Panc1 (cell line): ENCODE measurements at regions not wholly inside any gene's neighbourhood (a gene's known extent, or its start where the extent isn't known, plus 50 kb on each side); places are given as distances from the start of the nearest gene placed in this dataset.

Experiments
- ATAC-seq: fragments of 200-7000 bp; cut with Tn5 transposase; 2 replicates; pipeline ENCODE4 v1.9.1; 2020; ENCODE audit warnings: mild to moderate bottlenecking, moderate library complexity
- BruUV-seq: library from RNA; stranded (reverse); fragments of 400-500 nt; replicated peaks from 2 replicates; lab custom pipeline; 2021; lab: Mats Ljungman, UMichigan
- CTCF ChIA-PET: fragments of 300-600 bp; sonication (Branson Sonifier 250); formaldehyde crosslinking; loops from one replicate; lab custom pipeline; 2022; ENCODE audit warnings: antibody characterized with exemption; lab: Charles Lee
- POLR2A ChIA-PET: fragments of 300-600 bp; sonication (Branson Sonifier 250); formaldehyde crosslinking; loops from one replicate; lab custom pipeline; 2022; ENCODE audit warnings: antibody characterized with exemption; lab: Charles Lee
- DNase-seq: peaks from one replicate; pipeline ENCODE4 v3.0.0-alpha.2; 2010; ENCODE audit warnings: low read depth, low spot score
- H3K27ac ChIP-seq: 2 replicates; pipeline ENCODE4 v1.5.1; 2011; ENCODE audit warnings: mild to moderate bottlenecking, low read length, inconsistent platforms
- H3K27me3 ChIP-seq: fragments of 200-500 bp; sonication (Bioruptor generic); 2 replicates; pipeline ENCODE4 v1.6.0; 2014; ENCODE audit warnings: low read length, inconsistent platforms; ENCODE audit not compliant: control insufficient read depth, insufficient read depth
- H3K36me3 ChIP-seq: fragments of 200-500 bp; sonication (Bioruptor generic); 2 replicates; pipeline ENCODE4 v1.5.1; 2014; ENCODE audit warnings: inconsistent platforms, mild to moderate bottlenecking, low read length, moderate library complexity; ENCODE audit not compliant: control insufficient read depth, insufficient read depth
- H3K4me1 ChIP-seq: 2 replicates; pipeline ENCODE4 v1.5.1; 2011; ENCODE audit warnings: inconsistent platforms, mild to moderate bottlenecking, low read length, moderate library complexity; ENCODE audit not compliant: control insufficient read depth, insufficient read depth
- H3K4me3 ChIP-seq, 2 experiments: 2 replicates each; pipeline ENCODE4 v1.5.1; 2011 to 2012; ENCODE audit warnings: low read depth in 2 of 2, low read length in 2 of 2, mild to moderate bottlenecking in 2 of 2, inconsistent platforms in 1 of 2, moderate library complexity in 1 of 2
- H3K9me3 ChIP-seq: fragments of 200-500 bp; sonication (Bioruptor generic); 2 replicates; pipeline ENCODE4 v1.5.1; 2014; ENCODE audit warnings: low read depth, mild to moderate bottlenecking, inconsistent platforms, low read length, moderate library complexity; ENCODE audit not compliant: control insufficient read depth, insufficient read depth
- POLR2AphosphoS5 ChIP-seq: IDR thresholded peaks from 2 replicates; pipeline ENCODE4 v1.6.1; 2012; ENCODE audit warnings: mild to moderate bottlenecking, low read depth, low read length, moderate library complexity
- SIN3A ChIP-seq: IDR thresholded peaks from 2 replicates; pipeline ENCODE4 v1.6.1; 2012; ENCODE audit warnings: low read depth, mild to moderate bottlenecking, low read length, moderate library complexity, borderline replicate concordance; ENCODE audit not compliant: insufficient read depth
- TCF7L2 ChIP-seq: IDR thresholded peaks from 2 replicates; pipeline ENCODE4 v1.6.1; 2011; ENCODE audit warnings: mild to moderate bottlenecking, low read depth, low read length, inconsistent platforms
- in situ Hi-C: cut with HindIII; loops from 2 replicates; pipeline ENCODE4 v1.10.0; 2016; ENCODE audit warnings: low sequenced_read_pairs, low pct_unique_long_range_greater_than_20kb
- intact Hi-C: fragments of 100-400 bp; cut with micrococcal nuclease; formaldehyde crosslinking; loops from one replicate; pipeline ENCODE4 v1.10.0; 2022; ENCODE audit not compliant: unreplicated experiment
- TF ChIP-seq, protein P1 (sequence below): fragments of 450-650 bp; IDR thresholded peaks from 2 replicates; pipeline ENCODE4 v1.5.1; 2017; ENCODE audit warnings: mild to moderate bottlenecking
- TF ChIP-seq, protein P2 (sequence below), 2 experiments: IDR thresholded peaks; 2 replicates each; pipeline ENCODE4 v1.6.1; 2011 to 2012; ENCODE audit warnings: low read depth in 2 of 2, control low read depth in 1 of 2, low read length in 1 of 2, mild to moderate bottlenecking in 1 of 2, moderate library complexity in 1 of 2; ENCODE audit not compliant: insufficient read depth in 1 of 2

DNA sequence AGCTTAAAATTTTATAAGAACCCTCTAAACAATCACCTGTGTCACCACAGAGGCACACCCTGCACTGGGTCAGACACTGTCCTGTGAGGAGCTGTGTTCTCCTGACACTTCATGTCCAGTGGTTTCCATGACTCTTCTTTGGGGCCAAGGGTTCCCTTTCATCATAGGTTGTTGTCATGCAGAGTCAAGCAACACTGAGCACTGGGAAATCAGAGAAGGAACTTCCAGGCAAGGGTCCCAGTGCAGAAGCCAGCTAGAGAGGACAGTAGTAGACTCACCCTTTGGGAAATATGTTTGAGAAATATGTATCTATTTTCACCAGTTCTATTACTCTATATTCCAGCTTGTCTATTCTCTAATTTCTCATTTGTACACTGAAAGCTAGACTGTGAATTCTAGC, 56.4 kb upstream of the PRSS58 start:
- BruUV-seq: no TSS peak
- DNase-seq (no peak), ATAC-seq (no peak)
- ChIA-PET CTCF (interaction anchor here (0.7 kb wide), 1 partner anchor 179 kb away, joined by 5 read pairs; no protein-coding TSS in a partner anchor), POLR2A (no interaction called here)
- no peaks in the 10 kb centered on the region for H3K36me3 ChIP-seq
- no peaks in the 10 kb centered on the region for H3K9me3 ChIP-seq
- TF ChIP-seq TCF7L2: no peak
- TF ChIP-seq, protein P1, sequence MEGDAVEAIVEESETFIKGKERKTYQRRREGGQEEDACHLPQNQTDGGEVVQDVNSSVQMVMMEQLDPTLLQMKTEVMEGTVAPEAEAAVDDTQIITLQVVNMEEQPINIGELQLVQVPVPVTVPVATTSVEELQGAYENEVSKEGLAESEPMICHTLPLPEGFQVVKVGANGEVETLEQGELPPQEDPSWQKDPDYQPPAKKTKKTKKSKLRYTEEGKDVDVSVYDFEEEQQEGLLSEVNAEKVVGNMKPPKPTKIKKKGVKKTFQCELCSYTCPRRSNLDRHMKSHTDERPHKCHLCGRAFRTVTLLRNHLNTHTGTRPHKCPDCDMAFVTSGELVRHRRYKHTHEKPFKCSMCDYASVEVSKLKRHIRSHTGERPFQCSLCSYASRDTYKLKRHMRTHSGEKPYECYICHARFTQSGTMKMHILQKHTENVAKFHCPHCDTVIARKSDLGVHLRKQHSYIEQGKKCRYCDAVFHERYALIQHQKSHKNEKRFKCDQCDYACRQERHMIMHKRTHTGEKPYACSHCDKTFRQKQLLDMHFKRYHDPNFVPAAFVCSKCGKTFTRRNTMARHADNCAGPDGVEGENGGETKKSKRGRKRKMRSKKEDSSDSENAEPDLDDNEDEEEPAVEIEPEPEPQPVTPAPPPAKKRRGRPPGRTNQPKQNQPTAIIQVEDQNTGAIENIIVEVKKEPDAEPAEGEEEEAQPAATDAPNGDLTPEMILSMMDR: no peak
- H3K27ac ChIP-seq: no peak overlapping the region
- no peak overlapping the region for H3K4me3 ChIP-seq
- no peaks in the 10 kb centered on the region for H3K27me3 ChIP-seq
- intact Hi-C loops (no loop called here), in situ Hi-C loops (no loop called here)
- no peaks in the 10 kb centered on the region for H3K4me1 ChIP-seq

DNA sequence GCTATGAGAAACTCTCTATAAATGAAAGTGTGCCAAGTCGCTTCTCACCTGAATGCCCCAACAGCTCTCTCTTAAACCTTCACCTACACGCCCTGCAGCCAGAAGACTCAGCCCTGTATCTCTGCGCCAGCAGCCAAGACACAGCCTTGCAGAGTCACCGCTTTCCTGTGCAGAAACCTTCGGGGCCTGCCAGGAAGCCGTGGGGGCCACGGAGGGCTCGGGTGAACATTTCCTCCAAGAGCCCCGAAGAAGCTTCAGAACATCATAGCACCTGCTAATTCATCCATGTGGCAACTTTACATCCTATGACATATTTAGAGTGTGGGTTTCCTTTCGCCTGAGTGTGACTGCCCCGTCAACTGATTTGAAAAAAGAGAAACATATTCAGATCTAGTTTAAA, 55.7 kb upstream of the PRSS58 start:
- BruUV-seq: no TSS peak
- POLR2A ChIA-PET: no interaction called here
- Histone ChIP-seq H3K27me3 (no peaks in the 10 kb centered on the region), H3K27ac (no peak overlapping the region), H3K4me3 (no peak overlapping the region), H3K4me1 (no peaks in the 10 kb centered on the region), H3K9me3 (no peaks in the 10 kb centered on the region), H3K36me3 (no peaks in the 10 kb centered on the region)
- DNase-seq: no peak
- TF ChIP-seq SIN3A: no peak
- TF ChIP-seq, protein P1: no peak
- no peak for TF ChIP-seq POLR2AphosphoS5
- TF ChIP-seq TCF7L2: no peak
- TF ChIP-seq, protein P2, sequence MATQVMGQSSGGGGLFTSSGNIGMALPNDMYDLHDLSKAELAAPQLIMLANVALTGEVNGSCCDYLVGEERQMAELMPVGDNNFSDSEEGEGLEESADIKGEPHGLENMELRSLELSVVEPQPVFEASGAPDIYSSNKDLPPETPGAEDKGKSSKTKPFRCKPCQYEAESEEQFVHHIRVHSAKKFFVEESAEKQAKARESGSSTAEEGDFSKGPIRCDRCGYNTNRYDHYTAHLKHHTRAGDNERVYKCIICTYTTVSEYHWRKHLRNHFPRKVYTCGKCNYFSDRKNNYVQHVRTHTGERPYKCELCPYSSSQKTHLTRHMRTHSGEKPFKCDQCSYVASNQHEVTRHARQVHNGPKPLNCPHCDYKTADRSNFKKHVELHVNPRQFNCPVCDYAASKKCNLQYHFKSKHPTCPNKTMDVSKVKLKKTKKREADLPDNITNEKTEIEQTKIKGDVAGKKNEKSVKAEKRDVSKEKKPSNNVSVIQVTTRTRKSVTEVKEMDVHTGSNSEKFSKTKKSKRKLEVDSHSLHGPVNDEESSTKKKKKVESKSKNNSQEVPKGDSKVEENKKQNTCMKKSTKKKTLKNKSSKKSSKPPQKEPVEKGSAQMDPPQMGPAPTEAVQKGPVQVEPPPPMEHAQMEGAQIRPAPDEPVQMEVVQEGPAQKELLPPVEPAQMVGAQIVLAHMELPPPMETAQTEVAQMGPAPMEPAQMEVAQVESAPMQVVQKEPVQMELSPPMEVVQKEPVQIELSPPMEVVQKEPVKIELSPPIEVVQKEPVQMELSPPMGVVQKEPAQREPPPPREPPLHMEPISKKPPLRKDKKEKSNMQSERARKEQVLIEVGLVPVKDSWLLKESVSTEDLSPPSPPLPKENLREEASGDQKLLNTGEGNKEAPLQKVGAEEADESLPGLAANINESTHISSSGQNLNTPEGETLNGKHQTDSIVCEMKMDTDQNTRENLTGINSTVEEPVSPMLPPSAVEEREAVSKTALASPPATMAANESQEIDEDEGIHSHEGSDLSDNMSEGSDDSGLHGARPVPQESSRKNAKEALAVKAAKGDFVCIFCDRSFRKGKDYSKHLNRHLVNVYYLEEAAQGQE (IDR thresholded peaks at IDR 0.05; ENCODE audit: insufficient read depth in 1 of 2, low read depth in 2 of 2, low read length in 1 of 2): no peak
- in situ Hi-C loops (no loop called here), intact Hi-C loops (no loop called here)
- no peak for ATAC-seq
- CTCF ChIA-PET: interaction anchor here (0.7 kb wide), 1 partner anchor 178 kb away, joined by 5 read pairs; no protein-coding TSS in a partner anchor
